CMK (cell line): ENCODE measurements at regions not wholly inside any gene's neighbourhood (a gene's known extent, or its start where the extent isn't known, plus 50 kb on each side); places are given as distances from the start of the nearest gene placed in this dataset.

ENCODE experiments used
- DNase-seq: peaks from one replicate; pipeline ENCODE4 v3.0.0-alpha.2; 2010; ENCODE audit warnings: low read depth

DNA sequence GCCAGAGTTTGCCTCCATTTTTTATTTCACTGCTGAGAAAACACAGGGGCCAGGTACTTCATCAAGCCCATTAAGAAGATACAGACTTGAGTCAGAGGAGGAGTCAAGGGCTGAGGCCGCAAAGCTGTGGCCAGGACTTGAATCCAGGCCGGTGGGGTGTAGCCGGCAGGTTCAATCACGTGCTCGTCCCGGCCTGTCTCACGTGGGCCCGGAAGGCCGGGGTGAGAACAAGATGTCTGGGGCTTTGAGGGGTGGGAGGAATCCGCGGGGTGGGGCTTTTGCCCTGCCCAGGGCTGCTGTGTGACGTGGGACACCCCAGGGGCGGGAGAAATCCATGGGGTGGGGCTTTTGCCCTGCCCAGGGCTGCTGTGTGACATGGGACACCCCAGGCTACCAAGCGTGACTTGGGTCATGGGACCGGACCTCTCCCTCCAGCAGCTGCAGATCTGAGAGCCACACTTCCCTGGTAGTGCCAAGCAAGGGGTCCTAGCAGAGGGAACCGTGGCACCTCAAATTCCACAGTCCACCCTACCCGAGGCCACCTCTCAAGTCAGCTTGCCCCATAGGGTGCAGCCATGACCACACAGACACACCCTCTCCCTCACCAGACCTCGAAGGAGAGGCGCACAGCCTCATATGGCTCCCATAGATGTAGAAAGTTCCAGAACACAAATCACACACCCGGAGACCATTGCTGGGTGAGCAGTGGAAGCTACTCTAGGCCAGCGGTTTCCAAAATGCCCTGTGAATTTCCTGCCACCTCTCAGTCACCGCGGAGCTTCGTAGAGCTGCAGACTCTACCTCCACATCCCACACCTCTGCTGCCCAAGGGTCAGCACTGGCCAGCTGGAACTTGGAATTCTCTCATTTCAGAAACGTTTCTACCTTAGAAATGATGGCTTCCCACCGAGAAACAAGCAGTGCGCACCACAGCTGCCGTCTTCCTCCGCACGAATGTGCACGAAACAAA lies 156.1 kb downstream of the DLL1 start:
- no peak for DNase-seq

DNA sequence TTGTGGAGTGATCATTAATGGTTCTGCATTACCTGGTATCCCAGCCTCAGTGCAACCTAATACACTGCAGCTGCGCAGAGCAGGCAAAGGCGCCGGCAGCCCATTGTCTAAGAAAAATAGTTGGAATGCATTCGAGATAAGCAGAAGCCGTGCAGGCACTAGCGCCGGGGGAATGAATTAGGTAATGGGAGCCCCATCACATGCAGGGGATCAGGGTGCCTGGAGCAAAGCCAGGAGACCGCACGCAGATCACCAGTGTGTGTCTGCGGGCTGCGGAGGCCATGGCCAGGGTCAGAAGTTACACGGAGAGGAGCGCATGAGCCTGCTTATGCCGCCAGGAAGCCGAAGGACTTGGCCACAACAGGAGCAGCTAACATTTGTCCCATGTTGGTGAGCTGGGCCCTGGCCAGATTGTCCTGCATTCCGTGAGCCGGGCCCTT lies 156.8 kb downstream of the DLL1 start:
- DNase-seq, result no peak

DNA sequence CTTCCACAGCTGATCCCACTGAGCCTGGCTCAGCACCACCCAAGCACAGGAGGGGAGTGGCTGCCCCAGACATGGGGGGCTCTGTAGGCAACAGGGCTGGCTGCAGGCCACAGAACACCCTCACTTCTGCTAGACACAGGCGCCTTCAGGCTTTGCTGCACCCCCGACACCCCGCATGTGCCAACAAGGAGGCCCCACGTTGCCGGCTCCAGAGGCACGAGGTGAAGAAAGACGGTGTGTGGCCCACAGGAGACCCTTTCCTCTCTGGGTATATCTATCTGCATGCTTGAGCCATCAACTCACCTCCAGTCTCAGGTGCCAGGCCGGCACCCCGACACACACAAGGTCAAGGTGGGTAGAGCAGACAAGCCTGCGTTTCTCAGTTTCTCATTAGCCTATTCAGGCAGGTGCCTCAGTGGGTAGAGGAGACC lies 158.3 kb downstream of the DLL1 start:
- no peak for DNase-seq

DNA sequence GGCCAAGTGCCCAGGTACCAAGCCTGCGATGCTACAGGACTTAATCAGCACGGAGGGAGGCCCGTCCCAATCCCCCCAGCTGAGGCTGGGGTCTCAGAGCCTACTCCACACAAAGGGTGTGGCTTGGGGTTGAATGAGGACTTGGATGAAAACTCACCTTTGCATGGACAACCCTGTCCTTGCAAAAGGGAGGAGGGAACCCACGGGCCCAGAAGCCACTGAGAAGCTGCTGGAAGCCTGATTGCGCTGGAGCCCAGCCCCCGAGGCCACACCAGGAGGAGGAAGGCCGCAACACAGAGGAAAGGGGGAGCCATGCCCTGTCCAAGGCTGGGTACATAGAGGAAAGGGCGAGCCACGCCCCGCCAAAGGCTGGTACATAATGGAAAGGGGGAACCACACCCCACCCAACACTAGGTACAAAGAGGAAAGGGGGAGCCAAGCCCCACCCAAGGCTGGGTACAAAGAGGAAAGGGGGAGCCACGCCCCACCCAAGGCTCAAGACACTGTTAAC lies 158.8 kb downstream of the DLL1 start:
- no peak for DNase-seq

DNA sequence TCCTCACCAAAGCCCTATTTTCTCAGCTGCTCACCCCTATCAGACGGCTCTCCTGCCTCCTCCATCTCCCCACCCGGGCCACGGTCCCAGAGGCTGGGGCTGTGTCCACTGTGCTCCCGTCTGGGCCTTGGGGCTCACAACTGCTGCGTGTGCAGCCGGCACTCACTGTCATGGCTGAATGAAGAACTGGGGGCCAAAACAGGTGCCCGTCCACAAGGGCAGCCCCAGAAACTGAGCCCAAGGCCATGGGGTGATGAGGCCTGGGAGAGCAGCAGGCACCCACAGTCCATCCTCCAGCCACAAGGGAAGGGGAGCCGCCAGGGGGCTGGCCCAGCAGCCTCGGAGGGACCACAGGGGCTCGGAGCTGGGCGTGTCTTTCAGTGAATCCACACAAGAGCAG lies 159.5 kb downstream of the DLL1 start:
- DNase-seq, result no peak

DNA sequence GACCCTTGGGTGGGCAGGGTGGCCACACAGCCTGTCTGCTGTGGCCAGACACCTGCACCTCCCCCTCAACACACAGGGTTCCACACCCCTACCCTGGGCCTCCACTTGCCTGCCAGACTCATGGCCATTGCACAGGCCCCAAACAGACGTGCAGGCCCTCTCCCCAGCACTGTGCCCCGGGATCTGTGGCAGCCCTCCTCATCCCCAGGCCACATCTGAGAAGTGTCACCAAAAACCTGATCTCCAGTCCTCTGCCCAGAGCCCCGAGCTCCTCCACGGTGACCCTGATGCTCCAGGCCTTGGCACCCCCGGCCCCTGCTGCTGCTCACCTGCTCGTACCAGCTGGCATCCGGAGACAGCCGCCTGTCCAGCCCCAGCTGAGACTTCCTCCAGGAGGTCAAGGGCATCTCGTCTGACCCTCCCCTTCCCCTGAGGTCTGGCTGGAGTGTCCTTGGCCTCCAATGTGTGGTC lies 160.1 kb downstream of the DLL1 start:
- DNase-seq, result no peak

DNA sequence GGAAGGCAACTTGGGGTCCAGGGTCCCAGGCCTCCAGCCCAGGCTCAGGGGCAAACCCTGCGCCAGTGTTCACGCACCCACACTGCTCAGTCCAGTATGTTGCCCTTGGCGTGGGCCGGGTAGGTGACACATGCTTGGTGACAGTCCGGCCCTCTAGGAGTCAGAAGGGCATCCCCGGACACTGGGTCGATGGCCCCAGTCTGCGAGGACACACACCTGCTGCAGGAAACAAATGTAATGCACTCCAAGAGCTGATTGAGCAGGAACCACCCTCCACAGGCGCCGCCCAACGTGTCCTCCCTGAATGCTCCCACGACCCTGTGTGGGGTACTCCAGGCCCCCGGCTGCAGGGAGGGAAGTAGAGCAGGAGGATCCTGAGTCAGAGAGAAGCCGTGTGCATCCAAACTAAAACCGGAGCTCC lies 160.7 kb downstream of the DLL1 start:
- no peak for DNase-seq

DNA sequence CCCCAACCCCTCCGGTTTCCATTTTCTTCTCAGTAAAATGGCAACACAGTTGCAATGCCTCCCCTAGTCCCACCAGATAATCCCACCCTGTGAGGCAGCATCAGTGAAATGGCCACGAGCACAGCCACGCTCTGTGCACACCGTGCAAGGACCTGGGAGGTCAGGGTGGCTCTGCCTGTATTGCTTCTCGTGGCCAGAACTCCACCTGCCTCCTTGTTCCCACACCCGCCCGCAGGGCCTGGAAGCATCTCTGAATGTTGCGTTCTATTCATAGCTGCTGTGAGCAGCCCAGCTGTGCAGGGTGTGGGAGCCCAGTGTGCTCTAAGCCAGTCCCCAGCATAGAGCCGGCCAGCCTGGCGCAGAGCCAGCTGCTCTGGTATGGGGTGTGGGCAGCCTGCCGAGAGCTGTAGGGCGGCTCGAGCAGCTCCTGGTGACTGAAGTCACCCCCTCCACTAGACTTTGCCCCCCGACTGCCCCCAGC lies 161.1 kb downstream of the DLL1 start:
- no peak for DNase-seq

DNA sequence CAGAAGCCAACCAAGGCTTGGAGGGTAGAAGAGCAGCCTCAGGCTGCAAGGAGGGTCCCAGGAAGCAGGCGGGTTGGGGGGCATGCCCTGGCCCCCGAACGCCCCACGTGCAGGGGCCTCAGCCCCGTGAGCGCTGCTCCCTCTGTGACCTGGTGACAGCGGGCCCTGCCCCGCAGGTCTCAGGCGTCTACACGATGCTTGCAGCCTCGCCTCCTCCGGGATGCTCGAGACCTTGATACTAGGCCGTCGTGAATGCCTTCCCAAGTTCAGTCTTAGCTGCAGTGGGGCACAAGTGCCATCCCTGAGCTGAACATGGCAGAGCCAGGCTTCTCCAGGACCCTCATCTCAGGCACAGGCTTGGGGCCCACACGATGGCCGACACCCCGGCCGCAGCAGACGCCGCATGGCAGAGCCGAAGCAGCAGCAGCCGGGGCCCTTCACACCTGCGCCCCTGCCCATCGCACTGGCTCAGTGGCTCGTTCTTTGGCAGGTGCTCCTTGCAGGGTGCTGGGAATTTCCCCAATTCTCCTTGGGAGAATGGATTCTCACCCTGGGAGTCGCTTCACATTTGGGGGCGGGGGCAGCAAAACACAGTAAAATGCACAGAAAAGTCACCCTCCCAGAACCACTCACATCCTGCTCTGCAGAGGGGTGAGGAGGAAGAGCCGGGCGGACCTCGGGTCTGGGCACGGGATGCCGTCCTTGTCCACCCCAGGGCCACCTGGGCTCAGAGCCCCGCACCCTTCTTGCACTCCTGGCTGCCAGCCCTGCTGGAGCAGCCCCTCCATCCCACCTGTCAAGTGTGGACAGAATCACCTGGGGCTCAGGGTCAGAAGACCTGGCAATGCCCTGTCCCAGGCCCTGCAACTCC lies 161.8 kb downstream of the DLL1 start:
- no peak for DNase-seq

DNA sequence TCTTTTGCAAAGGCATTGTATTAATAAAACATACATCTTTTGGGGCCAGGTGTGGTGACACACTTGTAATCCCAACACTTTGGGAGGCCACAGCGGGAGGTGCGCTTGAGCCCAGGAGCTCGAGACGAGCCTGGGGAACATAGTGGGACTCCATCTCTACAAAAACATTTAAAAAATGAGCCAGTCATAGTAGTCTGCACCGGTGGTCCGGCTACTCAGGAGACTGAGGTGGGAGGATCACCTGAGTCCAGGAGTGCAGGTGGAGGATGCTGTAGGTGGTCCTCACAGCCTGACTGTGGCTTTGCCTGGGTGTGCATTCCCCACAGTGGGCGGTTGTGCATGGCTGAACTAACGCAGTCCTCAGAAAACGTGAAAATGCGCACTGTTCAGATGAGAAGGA lies 162.5 kb downstream of the DLL1 start:
- DNase-seq, result no peak

DNA sequence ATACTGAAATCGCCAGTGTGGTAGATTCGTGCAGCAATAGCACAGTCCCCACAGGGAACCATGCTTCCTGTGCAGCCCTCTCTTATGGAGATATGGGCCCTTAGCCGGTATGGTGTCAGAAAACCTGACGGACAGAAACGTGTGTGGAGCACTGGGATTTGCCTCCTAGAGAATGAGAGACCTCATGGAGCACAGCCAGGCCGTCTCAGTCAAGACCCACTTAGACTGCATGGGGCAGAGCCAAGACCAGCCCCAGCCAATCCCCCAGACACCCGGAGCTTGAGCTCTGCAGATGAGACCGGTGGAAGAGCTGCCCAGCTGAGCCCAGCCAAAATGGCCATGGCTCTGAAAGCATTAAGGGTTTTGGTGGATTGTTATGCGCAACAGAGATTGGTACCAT lies 163.7 kb downstream of the DLL1 start:
- DNase-seq, result no peak

DNA sequence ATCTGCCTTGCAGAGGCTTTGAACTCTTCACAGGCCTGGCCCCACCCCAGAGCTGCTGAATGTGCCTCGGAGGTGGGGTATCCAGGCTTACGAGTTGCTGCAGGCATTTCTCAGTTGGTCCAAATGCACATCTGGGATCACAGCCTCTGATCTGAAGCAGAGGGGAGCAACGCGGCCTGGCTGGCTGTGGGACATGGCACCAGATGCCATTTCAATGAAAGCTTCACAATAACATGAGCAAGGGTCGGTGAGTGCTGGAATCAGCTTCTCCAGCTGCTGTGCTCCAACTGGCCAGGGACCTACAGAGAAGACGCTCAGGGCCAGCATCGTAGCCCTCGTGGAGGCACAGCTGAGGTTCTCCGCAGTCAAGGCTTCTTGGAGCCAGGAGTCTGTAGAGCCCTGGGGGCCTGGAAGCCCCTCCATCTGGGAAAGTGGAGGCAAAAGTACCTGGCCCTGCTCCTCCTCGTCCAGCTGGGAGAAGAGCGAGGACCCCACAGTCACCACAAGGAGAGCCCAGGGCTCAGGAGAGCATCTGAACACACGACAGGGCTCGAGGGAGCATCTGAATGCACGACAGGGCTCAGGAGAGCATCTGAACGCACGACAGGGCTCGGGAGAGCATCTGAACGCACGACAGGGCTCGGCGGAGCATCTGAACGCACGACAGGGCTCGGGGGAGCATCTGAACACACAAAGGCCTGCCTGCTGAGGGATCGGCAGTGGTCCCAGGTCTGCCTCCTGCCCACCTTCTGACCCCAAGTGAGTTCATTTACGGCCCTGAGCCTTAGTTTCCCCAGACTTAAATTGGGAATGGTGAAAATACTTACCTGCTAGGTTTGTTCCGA lies 165.2 kb downstream of the DLL1 start:
- no peak for DNase-seq

DNA sequence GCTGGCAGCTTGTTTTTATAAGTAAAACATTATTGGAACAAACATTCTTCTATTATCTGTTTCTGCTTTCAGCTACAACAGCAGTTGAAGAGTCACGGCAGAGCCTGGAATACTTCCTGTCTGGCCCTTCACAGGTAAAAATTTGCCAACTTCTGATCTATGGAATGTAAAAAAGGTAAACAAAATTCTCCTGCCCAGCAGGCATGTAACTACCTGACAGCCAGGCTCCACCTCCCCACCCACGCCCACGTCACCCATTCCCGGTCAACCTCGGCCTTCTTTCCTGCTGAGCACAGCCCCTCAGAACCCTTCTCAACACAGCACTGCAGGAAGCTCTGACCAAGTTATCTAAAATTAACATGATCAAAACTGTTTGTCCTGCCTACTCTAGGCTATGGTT lies 166.0 kb downstream of the DLL1 start:
- no peak for DNase-seq

DNA sequence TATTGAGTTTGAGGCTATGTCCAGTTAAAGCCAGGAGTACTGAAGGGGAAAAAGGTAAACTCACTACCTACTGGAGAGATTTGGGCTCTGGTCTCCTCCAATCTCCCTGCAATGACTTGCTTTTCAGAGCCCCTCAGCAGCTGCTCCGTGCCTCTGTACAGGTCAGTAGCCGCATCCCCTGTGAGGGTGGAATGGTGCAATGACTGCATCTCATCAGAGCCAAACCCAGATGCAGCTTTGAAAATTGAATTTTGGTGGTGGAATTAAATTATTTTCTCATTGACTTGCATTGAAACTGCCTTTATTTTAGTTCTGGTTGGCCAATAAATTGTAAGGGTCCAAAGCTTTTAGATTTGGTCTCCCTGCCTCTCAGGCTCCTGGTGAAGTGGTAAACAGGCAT lies 166.7 kb downstream of the DLL1 start:
- no peak for DNase-seq

DNA sequence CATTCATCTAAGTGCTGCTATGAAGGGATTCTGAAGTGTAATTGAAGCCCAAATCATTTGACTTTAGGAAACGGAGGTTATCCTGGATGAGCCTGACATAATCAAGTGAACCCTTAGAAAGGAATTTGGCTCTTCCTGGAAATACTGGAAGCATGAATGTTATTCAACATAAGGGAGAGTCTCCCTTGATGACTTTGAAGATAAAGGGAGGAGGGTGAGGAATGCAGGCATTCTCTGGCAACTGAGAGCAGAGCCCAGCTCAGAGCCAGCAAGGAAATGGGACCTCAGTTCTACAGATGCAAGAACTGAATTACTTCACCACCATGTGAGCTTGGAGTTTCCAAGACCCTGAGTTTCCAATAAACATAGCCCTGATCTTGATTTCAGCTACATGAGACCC lies 168.2 kb downstream of the DLL1 start:
- DNase-seq, result no peak

DNA sequence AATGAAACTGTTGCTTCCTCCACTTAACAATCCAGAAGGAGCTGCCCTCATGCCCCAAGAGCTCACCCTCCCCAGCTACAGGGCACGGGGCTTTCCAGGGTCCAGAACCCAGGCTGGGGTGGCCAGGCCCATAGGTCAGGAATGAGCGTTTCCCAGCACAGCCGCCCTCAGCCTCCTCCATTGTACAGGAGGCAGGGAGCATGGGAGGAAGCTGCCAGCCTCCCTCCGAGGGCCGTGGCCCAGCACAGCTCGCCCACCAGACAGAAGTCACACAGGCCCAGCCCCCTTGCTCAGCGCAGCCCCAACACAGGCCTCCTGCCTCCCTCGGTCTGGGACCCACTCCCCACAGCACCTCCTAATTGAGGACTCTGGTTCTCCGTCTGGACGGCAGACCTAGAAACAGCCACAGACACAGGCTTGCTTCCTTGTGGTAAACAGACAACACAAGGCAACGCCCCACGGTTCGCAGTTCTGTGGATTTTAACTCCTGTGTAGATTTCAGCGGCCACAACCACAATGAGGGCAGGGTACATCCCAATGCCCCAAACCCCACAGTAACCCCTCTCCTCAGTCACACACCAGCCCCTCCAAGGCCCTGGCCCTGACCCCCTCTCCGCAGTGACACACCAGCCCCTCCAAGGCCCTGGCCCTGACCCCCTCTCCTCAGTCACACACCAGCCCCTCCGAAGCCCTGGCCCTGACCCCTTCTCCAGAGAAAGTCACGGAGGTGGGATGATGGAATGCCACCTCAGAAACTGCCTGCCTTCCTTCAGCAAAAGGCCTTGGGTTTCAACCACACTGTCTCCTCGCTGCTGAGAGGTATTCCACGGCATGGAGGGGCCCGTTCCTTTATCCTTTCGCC lies 173.5 kb downstream of the DLL1 start:
- DNase-seq, result no peak

DNA sequence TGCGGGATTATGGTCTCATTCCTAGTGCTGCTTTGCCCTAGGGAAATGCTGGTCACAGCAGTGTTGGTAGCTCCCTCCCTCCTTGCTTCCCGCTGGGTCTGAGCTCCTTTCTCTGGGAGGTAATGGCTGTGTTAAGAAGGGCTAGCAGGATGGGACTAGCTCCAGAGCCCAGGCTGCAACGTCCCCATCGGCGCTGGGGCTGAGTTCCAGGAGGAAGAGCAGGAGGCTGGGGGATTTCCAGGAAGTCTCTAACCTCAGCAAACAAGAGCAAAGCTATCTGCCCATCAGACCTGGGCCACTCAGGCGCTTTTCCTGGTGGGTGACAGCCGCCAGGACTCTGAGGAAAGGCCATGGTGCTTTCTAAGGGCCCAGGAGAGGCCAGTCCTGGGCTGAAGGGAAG lies 174.2 kb downstream of the DLL1 start:
- DNase-seq, result no peak

DNA sequence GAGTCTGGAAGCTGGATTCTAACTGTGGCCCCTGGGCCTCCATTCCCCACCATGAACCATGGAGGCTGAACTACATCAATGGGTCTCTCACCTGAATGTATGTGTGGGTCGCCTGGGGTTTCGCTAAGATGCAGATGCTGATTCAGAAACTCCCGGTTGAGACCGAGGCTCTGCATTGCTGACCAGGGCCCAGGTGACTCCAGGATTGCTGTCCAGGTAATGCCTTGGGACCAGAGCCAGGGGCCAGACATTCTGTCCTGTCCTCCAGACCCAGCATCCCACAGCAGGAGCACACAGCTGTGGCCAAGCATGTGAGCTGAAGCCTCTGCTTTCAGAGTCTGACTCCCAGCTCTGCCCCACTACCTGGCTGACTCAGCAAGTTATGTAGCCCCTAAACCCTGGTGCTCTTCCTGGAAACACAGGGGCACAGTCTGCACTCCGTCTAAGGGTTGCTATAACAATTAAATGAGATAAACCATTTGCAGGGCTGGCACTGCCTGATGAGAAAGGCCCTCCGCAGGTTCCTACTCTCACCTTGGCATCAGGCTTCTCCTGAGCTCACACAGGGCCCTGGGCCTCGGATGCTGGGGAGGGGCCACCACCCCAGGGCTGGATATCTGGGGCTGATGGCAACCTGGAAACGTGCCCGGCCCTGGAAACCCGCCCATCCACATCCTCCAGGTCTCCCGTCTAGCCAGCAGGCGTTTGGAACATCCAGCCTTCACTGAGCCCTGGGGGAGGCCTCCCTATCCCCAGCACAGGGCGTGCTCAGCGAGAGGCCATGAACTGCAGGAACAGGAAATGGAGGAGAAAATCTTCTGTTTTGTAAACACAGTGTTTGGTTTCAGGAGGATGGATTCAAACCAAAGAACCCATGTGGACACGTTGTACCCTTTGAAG lies 175.7 kb downstream of the DLL1 start:
- no peak for DNase-seq

DNA sequence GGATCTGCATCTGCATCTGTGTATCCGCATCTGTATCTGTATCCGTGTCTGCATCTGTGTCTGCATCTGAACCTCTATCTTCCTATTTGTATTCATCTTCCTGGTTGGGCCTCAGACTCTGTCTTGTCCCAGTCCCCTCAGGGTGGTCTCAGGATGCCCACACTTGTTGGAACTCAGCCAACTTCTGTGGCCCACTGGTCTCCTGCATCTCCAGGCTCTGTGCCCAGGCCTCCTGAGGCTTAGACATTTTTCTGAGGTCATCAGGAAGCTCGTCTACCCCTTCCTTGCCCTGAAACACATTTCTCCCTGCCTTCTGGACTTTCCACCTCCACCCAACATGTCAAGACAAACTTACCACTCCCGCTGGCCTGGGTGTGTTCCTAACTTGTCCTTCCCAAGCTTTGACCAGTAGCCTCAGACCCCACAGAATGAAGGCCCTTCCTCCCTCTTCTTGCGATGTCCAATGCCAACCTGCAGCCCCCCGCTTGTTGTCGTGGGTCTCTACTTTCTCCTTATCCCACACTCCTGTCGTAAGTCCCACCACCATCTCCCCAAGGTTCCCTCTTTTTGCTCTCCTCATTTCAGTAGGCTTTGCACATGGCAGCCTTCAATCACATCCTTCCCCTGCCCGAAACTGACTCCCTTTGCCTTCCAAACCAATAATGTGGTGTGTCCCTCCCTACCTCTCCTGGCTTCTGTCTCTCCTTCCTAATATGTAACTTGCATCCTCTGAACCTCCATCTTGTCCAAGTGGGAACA lies 176.5 kb downstream of the DLL1 start:
- no peak for DNase-seq
